ENCODE measurements at regions not wholly inside any gene's neighbourhood (a gene's known extent, or its start where the extent isn't known, plus 50 kb on each side); places are given as distances from the start of the nearest gene placed in this dataset.
"Not testable (repeated sequence)": the region's sequence is repeated elsewhere in the genome, so short reads cannot be mapped to it uniquely, and the experiment has no call there.

DNA sequence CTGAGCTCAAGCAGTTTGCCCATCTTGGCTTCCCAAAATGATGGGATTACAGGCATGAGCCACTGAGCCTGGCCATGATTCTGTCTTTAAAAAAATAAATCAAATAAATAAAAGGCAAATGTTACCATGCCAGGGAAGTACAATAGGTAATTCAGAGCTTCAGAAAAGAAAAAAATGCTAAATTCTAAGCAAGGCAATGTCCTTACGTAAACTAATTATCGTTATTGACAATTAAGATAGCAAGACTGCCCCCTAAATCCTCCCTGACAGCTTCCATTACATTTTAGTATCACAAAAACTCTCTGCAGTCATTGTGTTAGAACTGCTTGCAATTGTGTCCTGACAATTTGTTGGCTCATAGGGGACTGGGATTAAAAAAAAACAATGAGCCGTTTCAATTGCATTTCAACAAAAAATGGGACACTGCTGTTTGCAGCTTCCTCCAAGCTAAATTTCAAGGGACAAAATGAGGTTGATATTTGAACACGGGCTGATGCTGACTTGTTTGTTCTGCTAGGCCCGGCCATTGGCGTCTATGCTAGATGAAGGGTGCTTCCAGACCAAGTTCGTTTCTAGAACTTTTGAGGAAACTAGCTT lies 88.9 kb downstream of the MOGAT1 start:
- Mint-ChIP-seq H3K27ac (no peak overlapping the region), H3K36me3 (ENCODE audit: low read depth) (no peaks in the 10 kb centered on the region)
- ATAC-seq, result no peak

DNA sequence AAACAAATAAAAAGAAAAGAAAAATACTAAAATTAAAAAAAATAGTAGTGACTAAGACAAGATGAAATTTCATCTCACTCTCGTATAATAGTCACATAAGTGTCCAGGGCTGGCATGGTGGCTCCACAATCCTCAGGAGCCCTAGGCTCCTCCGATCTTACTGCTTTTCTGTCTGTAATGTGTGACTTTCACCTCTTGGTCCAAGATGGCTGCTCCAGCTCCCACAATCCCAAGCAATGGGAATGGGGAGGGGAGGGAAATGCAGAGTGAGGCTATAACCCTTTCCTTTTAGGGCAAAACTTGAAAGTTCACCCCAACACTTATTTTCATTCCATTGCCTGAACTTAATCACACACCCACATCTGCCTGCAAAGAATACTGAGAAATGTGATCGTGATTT lies 90.4 kb downstream of the MOGAT1 start:
- Mint-ChIP-seq H3K27ac (no peak overlapping the region), H3K4me3 (no peak overlapping the region), H3K27me3 (peaks cover 17% of the 10 kb centered on the region), H3K36me3 (ENCODE audit: low read depth) (no peaks in the 10 kb centered on the region), H3K4me1 (no peaks in the 10 kb centered on the region)
- H3K9me3 ChIP-seq (ENCODE audit: control insufficient read depth, low read length, poor library complexity, severe bottlenecking), result no peaks in the 10 kb centered on the region
- no peak for DNase-seq
- no peak for ATAC-seq

More for the DNA sequence above, 88.9 kb downstream of the MOGAT1 start:
- Mint-ChIP-seq H3K4me1 (no peaks in the 10 kb centered on the region), H3K27me3 (peaks cover 5% of the 10 kb centered on the region), H3K4me3 (no peak overlapping the region)
- no peak for DNase-seq
- no peaks in the 10 kb centered on the region for H3K9me3 ChIP-seq (ENCODE audit: control insufficient read depth, low read length, poor library complexity, severe bottlenecking)

DNA sequence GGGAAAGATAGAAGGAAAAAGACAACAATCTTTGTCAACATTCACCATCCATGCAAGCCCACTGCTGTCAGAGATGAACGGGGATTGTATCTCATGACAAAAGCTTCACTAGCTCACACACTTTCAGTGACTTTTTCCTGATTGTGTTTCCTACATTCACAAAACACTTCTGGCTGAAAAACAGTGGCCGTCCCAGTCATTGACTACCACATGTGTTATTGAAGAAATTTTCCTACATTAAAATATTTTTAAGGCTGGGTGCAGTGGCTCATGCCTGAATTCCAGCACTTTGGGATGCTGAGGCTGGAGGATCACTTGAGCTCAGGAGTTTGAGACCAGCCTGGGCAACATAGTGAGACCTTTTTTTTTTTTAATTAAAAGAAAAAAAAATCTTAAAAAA lies 90.9 kb downstream of the MOGAT1 start:
- H3K4me1 Mint-ChIP-seq, result peaks cover under 1% of the 10 kb centered on the region
- peaks cover 20% of the 10 kb centered on the region for H3K27me3 Mint-ChIP-seq
- DNase-seq (no peak), ATAC-seq (no peak)
- no peaks in the 10 kb centered on the region for H3K36me3 Mint-ChIP-seq (ENCODE audit: low read depth)
- H3K27ac Mint-ChIP-seq, result no peak overlapping the region
- no peaks in the 10 kb centered on the region for H3K9me3 ChIP-seq (ENCODE audit: control insufficient read depth, low read length, poor library complexity, severe bottlenecking)
- H3K4me3 Mint-ChIP-seq, result no peak overlapping the region

DNA sequence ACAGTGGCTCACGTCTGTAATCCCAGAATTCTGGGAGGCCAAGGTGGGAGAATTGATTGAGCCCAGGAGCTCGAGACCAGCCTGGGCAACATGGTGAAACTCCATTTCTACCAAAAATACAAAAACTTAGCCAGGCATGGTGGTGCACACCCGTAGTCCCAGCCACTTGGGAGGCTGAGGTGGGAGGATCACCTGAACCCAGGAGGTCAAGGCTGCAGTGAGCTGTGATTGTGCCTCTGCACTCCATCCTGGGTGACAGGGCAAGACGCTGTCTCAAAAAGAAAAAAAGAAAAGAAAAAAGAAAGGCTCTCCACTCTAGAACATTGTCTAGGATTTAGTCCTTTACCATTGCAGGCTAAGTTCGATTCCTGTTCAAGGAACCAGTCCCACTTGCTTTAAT lies 94.4 kb downstream of the MOGAT1 start:
- not testable (repeated sequence) for DNase-seq; H3K4me3 Mint-ChIP-seq; H3K4me1 Mint-ChIP-seq; ATAC-seq; H3K36me3 Mint-ChIP-seq (ENCODE audit: low read depth); H3K9me3 ChIP-seq (ENCODE audit: control insufficient read depth, low read length, poor library complexity, severe bottlenecking); H3K27ac Mint-ChIP-seq
- H3K27me3 Mint-ChIP-seq, result peaks cover 29% of the 10 kb centered on the region

DNA sequence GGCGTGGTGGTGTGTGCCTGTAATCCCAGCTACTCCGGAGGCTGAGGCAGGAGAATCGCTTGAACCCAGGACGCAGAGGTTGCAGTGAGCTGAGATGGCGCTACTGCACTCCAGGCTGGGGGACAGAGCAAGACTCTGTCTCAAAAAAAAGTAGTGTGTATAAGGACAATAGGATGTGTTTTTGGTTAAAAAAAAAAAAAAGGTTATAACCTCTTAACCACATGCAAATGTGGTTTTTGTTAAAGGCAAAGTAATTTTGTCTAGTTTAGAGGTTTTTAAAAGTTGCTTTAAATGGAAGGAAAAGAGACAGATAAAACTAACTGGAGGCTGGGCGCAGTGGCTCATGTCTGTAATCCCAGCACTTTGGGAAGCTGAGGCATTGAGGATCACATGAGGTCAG lies 92.8 kb upstream of the ACSL3 start:
- H3K27ac Mint-ChIP-seq, result peak overlapping the region; percentile 19
- H3K36me3 Mint-ChIP-seq (ENCODE audit: low read depth), result not testable (repeated sequence)
- peaks cover 31% of the 10 kb centered on the region for H3K27me3 Mint-ChIP-seq

DNA sequence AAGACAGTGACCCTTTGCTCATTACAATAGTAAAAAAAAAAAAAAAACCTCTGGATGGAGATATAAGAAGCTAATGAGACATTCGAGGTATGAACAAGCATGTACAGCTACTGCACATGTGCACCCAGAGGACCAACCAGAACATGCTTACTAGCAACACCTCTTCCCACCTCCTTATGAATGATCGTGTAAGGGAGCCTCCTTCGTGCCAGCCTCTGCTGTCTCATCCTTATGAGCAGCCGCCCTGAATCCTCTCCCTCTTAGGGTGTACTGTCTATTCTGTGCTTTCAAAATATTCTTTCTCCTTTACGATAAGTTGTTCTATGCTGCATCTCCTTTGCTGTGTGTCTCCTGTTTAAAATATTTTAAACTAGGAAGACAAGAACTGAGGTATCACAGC lies 91.4 kb upstream of the ACSL3 start:
- peaks cover 2% of the 10 kb centered on the region for H3K4me1 Mint-ChIP-seq
- no peak overlapping the region for H3K27ac Mint-ChIP-seq
- ATAC-seq (no peak), DNase-seq (no peak)
- H3K9me3 ChIP-seq (ENCODE audit: control insufficient read depth, low read length, poor library complexity, severe bottlenecking), result no peaks in the 10 kb centered on the region
- no peak overlapping the region for H3K4me3 Mint-ChIP-seq
- H3K27me3 Mint-ChIP-seq, result peaks cover 37% of the 10 kb centered on the region
- H3K36me3 Mint-ChIP-seq (ENCODE audit: low read depth), result peaks cover 3% of the 10 kb centered on the region

More for the DNA sequence above, 92.8 kb upstream of the ACSL3 start:
- H3K4me1 Mint-ChIP-seq; ATAC-seq; H3K9me3 ChIP-seq (ENCODE audit: control insufficient read depth, low read length, poor library complexity, severe bottlenecking); DNase-seq; H3K4me3 Mint-ChIP-seq: not testable (repeated sequence)

DNA sequence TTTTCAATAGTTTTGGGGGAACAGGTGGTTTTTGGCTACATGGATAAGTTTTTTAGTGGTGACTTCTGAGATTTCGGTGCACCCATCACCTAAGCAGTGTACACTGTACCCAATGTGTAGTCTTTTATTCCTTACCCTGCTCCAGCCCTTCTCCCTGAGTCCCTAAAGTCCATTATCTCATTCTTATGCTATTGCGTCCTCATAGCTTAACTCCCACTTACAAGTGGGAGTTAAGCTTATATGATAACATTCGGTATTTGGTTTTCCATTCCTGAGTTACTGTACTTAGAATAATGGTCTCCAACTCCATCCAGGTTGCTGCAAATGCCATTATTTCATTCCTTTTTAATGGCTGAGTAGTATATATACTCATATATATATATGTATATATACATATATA lies 90.9 kb upstream of the ACSL3 start:
- Mint-ChIP-seq H3K4me1 (peaks cover 2% of the 10 kb centered on the region), H3K4me3 (no peak overlapping the region), H3K36me3 (ENCODE audit: low read depth) (peaks cover 3% of the 10 kb centered on the region), H3K27ac (no peak overlapping the region), H3K27me3 (peaks cover 40% of the 10 kb centered on the region)
- H3K9me3 ChIP-seq (ENCODE audit: control insufficient read depth, low read length, poor library complexity, severe bottlenecking), result no peaks in the 10 kb centered on the region
- no peak for ATAC-seq
- DNase-seq, result no peak

DNA sequence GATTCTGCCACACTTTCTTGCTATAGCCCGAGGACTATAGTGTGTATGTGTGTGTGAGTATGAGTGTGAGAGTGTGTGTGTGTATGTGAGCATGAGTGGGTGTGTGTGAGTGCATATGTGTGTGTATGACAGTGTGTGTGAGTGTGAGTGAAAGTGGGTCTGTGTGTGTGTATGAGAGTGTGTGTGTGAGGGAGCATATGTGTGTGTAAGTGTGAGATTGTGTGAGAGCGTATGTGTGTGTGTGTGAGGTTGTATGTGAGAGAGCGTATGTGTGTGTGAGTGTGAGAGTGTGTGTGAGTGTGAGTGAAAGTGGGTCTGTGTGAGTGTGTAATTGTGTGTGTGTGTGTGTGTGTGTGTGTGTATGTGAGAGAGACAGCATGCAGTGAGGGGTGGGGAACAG lies 89.0 kb upstream of the ACSL3 start:
- no peak for DNase-seq
- H3K27ac Mint-ChIP-seq, result no peak overlapping the region
- peaks cover 37% of the 10 kb centered on the region for H3K27me3 Mint-ChIP-seq

DNA sequence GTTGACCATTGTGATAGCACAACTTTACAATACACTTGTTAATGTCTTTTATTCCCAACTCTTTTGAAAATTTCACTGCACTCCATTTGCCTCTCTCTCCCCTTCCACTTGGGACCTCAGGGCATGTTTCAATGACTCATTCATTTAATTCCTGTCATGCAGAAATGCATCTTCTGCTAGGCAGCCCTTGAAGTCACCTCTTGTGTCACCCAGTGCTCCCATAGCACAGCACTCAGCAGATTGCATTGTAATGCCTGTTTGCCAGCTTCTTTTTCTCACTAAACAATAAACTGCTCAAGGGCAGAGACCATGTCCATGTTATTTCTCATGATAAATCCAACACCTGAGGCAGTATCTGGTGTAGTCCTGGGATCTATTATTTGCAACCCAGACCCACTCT lies 85.9 kb upstream of the ACSL3 start:
- ATAC-seq (no peak), DNase-seq (no peak)
- peaks cover 6% of the 10 kb centered on the region for H3K36me3 Mint-ChIP-seq (ENCODE audit: low read depth)
- no peak overlapping the region for H3K4me3 Mint-ChIP-seq
- H3K4me1 Mint-ChIP-seq, result no peaks in the 10 kb centered on the region
- H3K27me3 Mint-ChIP-seq, result peaks cover 34% of the 10 kb centered on the region
- H3K9me3 ChIP-seq (ENCODE audit: control insufficient read depth, low read length, poor library complexity, severe bottlenecking), result no peaks in the 10 kb centered on the region
- no peak overlapping the region for H3K27ac Mint-ChIP-seq

More for the DNA sequence above, 89.0 kb upstream of the ACSL3 start:
- peaks cover 2% of the 10 kb centered on the region for H3K4me1 Mint-ChIP-seq
- H3K9me3 ChIP-seq (ENCODE audit: control insufficient read depth, low read length, poor library complexity, severe bottlenecking), result no peaks in the 10 kb centered on the region
- H3K4me3 Mint-ChIP-seq, result no peak overlapping the region
- no peak for ATAC-seq
- peaks cover 6% of the 10 kb centered on the region for H3K36me3 Mint-ChIP-seq (ENCODE audit: low read depth)

DNA sequence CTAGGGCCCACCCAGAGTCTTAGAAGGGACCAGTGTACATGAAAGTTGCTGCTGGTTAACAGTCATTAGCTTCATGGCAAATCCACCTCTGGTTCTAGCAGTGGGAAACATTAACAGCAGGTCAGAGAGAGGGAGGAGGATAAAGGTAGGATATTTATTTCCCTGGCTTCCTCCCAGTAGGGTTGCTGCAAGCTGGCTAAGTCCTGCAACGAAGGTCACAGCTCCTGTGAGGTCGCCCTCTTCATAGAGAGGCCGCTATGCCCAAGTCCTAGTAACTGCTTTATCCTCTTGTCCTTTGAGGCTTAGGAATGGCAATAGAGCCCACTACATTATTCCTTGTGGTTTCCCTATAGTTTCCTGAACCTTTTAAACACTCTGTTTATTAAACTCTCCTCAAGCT lies 84.0 kb upstream of the ACSL3 start:
- H3K27me3 Mint-ChIP-seq, result peaks cover 34% of the 10 kb centered on the region
- H3K4me3 Mint-ChIP-seq, result no peak overlapping the region
- DNase-seq, result no peak
- no peak for ATAC-seq
- peaks cover 4% of the 10 kb centered on the region for H3K36me3 Mint-ChIP-seq (ENCODE audit: low read depth)
- H3K27ac Mint-ChIP-seq, result no peak overlapping the region
- no peaks in the 10 kb centered on the region for H3K9me3 ChIP-seq (ENCODE audit: control insufficient read depth, low read length, poor library complexity, severe bottlenecking)
- no peaks in the 10 kb centered on the region for H3K4me1 Mint-ChIP-seq

DNA sequence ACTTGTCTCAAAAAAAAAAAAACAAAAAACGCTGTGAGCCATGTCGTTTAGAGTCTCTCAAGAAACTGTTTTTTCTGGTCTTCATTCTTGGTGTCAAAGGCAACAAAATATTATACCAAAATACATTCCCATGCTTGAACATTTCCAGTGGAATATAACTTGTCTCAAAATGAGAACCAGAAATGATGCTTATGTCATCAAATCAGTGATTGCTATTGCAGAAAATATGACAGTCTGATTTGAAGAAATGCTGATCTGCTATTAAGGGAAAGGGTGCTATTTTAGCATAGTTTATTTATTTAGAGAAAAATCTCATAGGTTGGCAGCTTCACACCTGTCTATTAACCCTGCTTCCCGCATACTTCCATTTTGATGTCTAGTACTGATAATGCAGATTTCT lies 82.4 kb upstream of the ACSL3 start:
- H3K9me3 ChIP-seq (ENCODE audit: control insufficient read depth, low read length, poor library complexity, severe bottlenecking), result no peaks in the 10 kb centered on the region
- Mint-ChIP-seq H3K27me3 (peaks cover 32% of the 10 kb centered on the region), H3K27ac (no peak overlapping the region), H3K36me3 (ENCODE audit: low read depth) (peaks cover 3% of the 10 kb centered on the region), H3K4me3 (no peak overlapping the region), H3K4me1 (no peaks in the 10 kb centered on the region)
- DNase-seq, result no peak
- ATAC-seq, result no peak

DNA sequence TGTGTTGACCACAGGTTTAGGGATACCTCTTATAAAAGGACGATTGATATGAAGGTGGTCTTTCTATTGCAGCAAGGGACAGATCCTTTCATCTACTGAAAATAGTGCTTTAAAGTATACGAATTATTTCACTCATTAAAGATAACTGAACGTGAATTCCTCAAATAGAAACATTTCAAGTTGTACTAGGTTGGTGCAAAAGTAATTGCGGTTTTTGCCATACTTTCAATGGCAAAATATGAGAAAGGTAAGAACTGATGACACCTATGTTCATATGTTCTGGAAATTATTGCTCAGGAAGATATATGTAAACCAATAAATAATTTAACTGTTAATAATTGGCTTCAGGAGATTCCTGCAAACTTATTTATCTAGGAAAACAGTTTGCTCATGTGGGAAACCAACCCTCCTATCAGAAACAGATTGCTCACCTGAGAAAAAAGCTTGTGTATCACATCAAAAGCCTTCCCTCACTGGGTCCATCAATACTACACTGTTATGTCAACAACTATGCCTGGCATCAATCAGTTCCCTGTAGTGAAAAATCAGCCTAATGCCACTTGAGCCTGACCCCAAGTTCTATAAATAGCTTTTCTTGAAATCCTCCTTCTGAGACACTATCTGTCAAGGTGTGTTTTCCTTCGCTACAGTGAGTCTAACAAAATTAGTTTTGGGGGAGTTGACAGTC lies 81.5 kb upstream of the ACSL3 start:
- H3K4me3 Mint-ChIP-seq, result no peak overlapping the region
- no peaks in the 10 kb centered on the region for H3K9me3 ChIP-seq (ENCODE audit: control insufficient read depth, low read length, poor library complexity, severe bottlenecking)

DNA sequence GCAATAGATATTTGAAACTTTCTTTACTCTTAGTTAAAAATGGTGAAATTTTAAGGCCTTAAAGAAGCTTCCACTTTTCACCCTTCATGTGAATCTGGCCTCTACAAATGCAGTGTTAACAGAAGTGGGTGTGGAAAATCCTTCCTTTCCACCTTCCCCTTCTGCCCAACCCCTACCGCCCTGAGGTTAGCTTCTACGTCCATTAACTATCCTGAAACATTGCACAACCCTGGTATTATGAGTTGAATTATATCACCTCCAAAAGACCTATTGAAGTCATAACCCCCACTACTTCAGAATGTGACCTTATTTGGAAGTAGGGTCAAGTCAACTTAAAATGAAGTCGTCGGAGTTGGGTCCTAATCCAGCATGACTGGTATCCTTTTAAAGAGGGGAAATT lies 80.8 kb upstream of the ACSL3 start:
- H3K9me3 ChIP-seq (ENCODE audit: control insufficient read depth, low read length, poor library complexity, severe bottlenecking), result no peaks in the 10 kb centered on the region
- ATAC-seq (no peak), DNase-seq (no peak)
- no peak overlapping the region for H3K27ac Mint-ChIP-seq
- H3K36me3 Mint-ChIP-seq (ENCODE audit: low read depth), result peaks cover 3% of the 10 kb centered on the region
- peaks cover 25% of the 10 kb centered on the region for H3K27me3 Mint-ChIP-seq
- no peaks in the 10 kb centered on the region for H3K4me1 Mint-ChIP-seq
- no peak overlapping the region for H3K4me3 Mint-ChIP-seq

More for the DNA sequence above, 81.5 kb upstream of the ACSL3 start:
- DNase-seq (no peak), ATAC-seq (no peak)
- H3K36me3 Mint-ChIP-seq (ENCODE audit: low read depth), result peaks cover 3% of the 10 kb centered on the region
- H3K4me1 Mint-ChIP-seq, result no peaks in the 10 kb centered on the region
- peaks cover 30% of the 10 kb centered on the region for H3K27me3 Mint-ChIP-seq
- no peak overlapping the region for H3K27ac Mint-ChIP-seq

DNA sequence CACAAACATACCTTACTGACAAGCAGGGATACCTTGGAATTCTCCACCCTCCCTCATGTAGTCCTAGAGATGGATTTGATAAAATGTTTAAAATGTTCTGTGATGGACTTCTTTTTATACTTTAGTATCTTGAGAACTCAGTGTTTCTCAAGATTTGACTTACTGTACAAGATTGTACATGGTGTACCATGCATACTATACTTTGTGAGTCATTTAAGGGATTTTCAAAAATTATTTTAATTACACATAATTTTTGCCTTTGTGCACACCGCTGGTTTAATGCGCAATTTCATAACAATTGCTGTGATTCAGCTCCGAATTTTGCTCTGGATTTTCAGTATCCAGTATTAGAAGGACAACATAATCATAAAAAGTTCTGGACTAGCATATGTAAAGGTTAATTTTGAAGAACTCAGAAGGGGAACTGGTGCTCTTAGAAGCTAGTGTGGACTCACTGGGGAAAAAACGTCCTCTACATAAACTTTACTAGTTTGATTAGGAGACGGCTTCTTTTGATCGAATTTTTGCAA lies 78.6 kb upstream of the ACSL3 start:
- Mint-ChIP-seq H3K4me3 (no peak overlapping the region), H3K27ac (no peak overlapping the region), H3K36me3 (ENCODE audit: low read depth) (no peaks in the 10 kb centered on the region), H3K4me1 (no peaks in the 10 kb centered on the region), H3K27me3 (peaks cover 13% of the 10 kb centered on the region)
- no peak for DNase-seq
- ATAC-seq, result no peak
- no peaks in the 10 kb centered on the region for H3K9me3 ChIP-seq (ENCODE audit: control insufficient read depth, low read length, poor library complexity, severe bottlenecking)

Measured in T-helper 17 cell (primary cell).